COR-L47 (cell line): ENCODE measurements at regions not wholly inside any gene's neighbourhood (a gene's known extent, or its start where the extent isn't known, plus 50 kb on each side); places are given as distances from the start of the nearest gene placed in this dataset.

Source experiments
- DNase-seq: peaks from one replicate; lab custom pipeline; 2025; lab: John Stamatoyannopoulos, UW

- no peak for DNase-seq
Observed at GRCh38 chr1:216983823-216984222, 260.6 kb upstream of the ESRRG start.

- no peak for DNase-seq
Observed at GRCh38 chr1:216961516-216961915, 238.3 kb upstream of the ESRRG start.

- DNase-seq, result no peak
Observed at GRCh38 chr1:216960716-216961115, 237.5 kb upstream of the ESRRG start.

GRCh38 chr1:216958569-216958968 is 235.3 kb upstream of the ESRRG start:
- DNase-seq, result no peak

- no peak for DNase-seq
Observed at GRCh38 chr1:216953495-216953894, 230.3 kb upstream of the ESRRG start.

- DNase-seq, result no peak
Observed at GRCh38 chr1:216952864-216953263, 229.6 kb upstream of the ESRRG start.

- no peak for DNase-seq
Observed at GRCh38 chr1:216945538-216946080, 222.4 kb upstream of the ESRRG start.

GRCh38 chr1:216944864-216945510 is 221.8 kb upstream of the ESRRG start:
- DNase-seq, result no peak

GRCh38 chr1:216937491-216937890 is 214.3 kb upstream of the ESRRG start:
- DNase-seq, result no peak

- DNase-seq, result no peak
Observed at GRCh38 chr1:216936779-216937178, 213.6 kb upstream of the ESRRG start.

- no peak for DNase-seq
Observed at GRCh38 chr1:216935901-216936300, 212.7 kb upstream of the ESRRG start.

- no peak for DNase-seq
Observed at GRCh38 chr1:216932424-216932823, 209.2 kb upstream of the ESRRG start.

- no peak for DNase-seq
Observed at GRCh38 chr1:216929870-216930582, 206.8 kb upstream of the ESRRG start.

- no peak for DNase-seq
Observed at GRCh38 chr1:216927633-216928032, 204.4 kb upstream of the ESRRG start.

- DNase-seq, result no peak
Observed at GRCh38 chr1:216926720-216927510, 203.7 kb upstream of the ESRRG start.

GRCh38 chr1:216925962-216926625 is 202.9 kb upstream of the ESRRG start:
- no peak for DNase-seq

- no peak for DNase-seq
Observed at GRCh38 chr1:216924732-216925131, 201.5 kb upstream of the ESRRG start.

- no peak for DNase-seq
Observed at GRCh38 chr1:216923601-216924000, 200.4 kb upstream of the ESRRG start.

GRCh38 chr1:216922406-216922805 is 199.2 kb upstream of the ESRRG start:
- no peak for DNase-seq

GRCh38 chr1:216921866-216922265 is 198.6 kb upstream of the ESRRG start:
- DNase-seq, result no peak

GRCh38 chr1:216919060-216919970 is 196.1 kb upstream of the ESRRG start:
- DNase-seq, result no peak
